Tibial artery (tissue), 4 donors: ENCODE measurements at regions not wholly inside any gene's neighbourhood (a gene's known extent, or its start where the extent isn't known, plus 50 kb on each side); places are given as distances from the start of the nearest gene placed in this dataset.

ENCODE experiments used
- DNase-seq, 2 donors: peaks; one replicate each; pipeline ENCODE4 v3.0.0-alpha.2; 2019
- H3K27ac ChIP-seq, 2 donors: fragments of 200-600 bp; sonication (generic) in 1 of 2; 1 replicate in 1 of 2; 2 replicates in 1 of 2; pipeline ENCODE4 v1.5.1; 2018 to 2019; ENCODE audit warnings: mild to moderate bottlenecking in 1 of 2
- H3K27me3 ChIP-seq, 2 donors: fragments of 200-600 bp; sonication (generic) in 1 of 2; one replicate each; pipeline versions ENCODE4 v1.5.1 to v1.6.0; 2016 to 2019
- H3K36me3 ChIP-seq, 3 donors: fragments of 200-600 bp; sonication (generic) in 2 of 3; one replicate each; pipeline ENCODE4 v1.5.1; 2016 to 2019; ENCODE audit warnings: mild to moderate bottlenecking in 2 of 3
- H3K4me1 ChIP-seq, 4 donors: fragments of 200-600 bp; sonication (generic) in 2 of 4; 1 replicate in 3 of 4; 2 replicates in 1 of 4; pipeline ENCODE4 v1.5.1; 2016 to 2019
- H3K4me3 ChIP-seq, 2 donors: fragments of 200-600 bp; sonication (generic) in 1 of 2; 1 replicate in 1 of 2; 2 replicates in 1 of 2; pipeline ENCODE4 v1.5.1; 2018 to 2019; ENCODE audit warnings: mild to moderate bottlenecking in 2 of 2
- H3K9me3 ChIP-seq, 3 donors: fragments of 200-600 bp; sonication (generic) in 1 of 3; one replicate each; pipeline ENCODE4 v1.5.1; 2016 to 2019
- intact Hi-C: fragments of 100-400 bp; cut with DNase I; formaldehyde crosslinking; loops from one replicate; pipeline ENCODE4 v1.15.0; 2023; ENCODE audit warnings: low total_unique reads
- TF ChIP-seq, protein P1 (sequence below), 2 experiments: fragments of 200-600 bp in 1 of 2; fragments of 450-650 bp in 1 of 2; IDR thresholded peaks; one replicate each; pipeline ENCODE4 v1.5.1; 2017 to 2019; ENCODE audit warnings: antibody characterized with exemption in 2 of 2, mild to moderate bottlenecking in 1 of 2, moderate library complexity in 1 of 2

DNA sequence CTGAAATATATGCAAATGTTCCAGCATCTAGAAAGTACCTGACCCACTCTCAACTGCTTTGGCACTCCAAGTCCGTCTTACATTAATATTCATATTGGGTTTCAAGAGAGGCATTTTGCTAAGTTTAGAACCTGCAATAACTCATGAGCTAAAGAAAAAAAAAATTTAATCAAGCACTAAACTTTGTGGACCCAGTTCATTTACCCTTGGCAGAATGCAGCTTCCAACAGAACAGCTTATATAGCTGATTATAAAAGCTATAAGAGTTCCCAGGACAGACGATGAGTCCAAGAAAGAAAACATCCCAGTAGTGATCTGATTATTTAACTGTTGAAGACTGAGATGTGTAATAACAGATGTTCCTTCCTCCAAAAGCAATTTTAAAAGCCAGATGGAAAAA lies 592.0 kb downstream of the KCNH5 start:
- H3K9me3 ChIP-seq = no peaks in the 10 kb centered on the region
- H3K4me1 ChIP-seq = no peaks in the 10 kb centered on the region
- H3K27me3 ChIP-seq = no peaks in the 10 kb centered on the region
- intact Hi-C loops = no loop called here
- TF ChIP-seq, protein P1, sequence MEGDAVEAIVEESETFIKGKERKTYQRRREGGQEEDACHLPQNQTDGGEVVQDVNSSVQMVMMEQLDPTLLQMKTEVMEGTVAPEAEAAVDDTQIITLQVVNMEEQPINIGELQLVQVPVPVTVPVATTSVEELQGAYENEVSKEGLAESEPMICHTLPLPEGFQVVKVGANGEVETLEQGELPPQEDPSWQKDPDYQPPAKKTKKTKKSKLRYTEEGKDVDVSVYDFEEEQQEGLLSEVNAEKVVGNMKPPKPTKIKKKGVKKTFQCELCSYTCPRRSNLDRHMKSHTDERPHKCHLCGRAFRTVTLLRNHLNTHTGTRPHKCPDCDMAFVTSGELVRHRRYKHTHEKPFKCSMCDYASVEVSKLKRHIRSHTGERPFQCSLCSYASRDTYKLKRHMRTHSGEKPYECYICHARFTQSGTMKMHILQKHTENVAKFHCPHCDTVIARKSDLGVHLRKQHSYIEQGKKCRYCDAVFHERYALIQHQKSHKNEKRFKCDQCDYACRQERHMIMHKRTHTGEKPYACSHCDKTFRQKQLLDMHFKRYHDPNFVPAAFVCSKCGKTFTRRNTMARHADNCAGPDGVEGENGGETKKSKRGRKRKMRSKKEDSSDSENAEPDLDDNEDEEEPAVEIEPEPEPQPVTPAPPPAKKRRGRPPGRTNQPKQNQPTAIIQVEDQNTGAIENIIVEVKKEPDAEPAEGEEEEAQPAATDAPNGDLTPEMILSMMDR (IDR thresholded peaks at IDR 0.05) = no peak
- DNase-seq = no peak
- H3K36me3 ChIP-seq = no peaks in the 10 kb centered on the region
- H3K27ac ChIP-seq = no peak overlapping the region
- H3K4me3 ChIP-seq = no peak overlapping the region

DNA sequence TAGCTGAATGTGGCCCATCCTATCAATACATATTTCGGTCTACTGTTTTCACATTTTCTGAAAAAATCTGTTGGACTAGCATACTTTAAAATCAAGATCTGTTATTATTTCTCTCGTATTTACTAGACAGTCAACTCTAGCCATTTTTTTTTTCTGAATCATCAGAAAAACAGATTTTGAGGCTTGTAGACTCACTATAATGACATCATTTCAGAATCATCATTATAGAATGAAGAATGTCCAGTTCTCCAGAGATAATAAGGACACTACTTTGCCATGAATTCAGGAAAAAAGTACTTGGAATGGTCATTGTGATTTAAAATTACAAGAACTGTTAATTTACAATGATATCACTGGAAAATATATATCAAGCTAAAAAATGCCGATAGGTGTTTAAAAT lies 589.8 kb downstream of the KCNH5 start:
- intact Hi-C loops = no loop called here
- Histone ChIP-seq H3K27me3 (no peaks in the 10 kb centered on the region), H3K27ac (no peak overlapping the region), H3K4me3 (no peak overlapping the region), H3K4me1 (no peaks in the 10 kb centered on the region), H3K9me3 (no peaks in the 10 kb centered on the region), H3K36me3 (no peaks in the 10 kb centered on the region)
- DNase-seq = no peak
- TF ChIP-seq, protein P1 (IDR thresholded peaks at IDR 0.05) = no peak

DNA sequence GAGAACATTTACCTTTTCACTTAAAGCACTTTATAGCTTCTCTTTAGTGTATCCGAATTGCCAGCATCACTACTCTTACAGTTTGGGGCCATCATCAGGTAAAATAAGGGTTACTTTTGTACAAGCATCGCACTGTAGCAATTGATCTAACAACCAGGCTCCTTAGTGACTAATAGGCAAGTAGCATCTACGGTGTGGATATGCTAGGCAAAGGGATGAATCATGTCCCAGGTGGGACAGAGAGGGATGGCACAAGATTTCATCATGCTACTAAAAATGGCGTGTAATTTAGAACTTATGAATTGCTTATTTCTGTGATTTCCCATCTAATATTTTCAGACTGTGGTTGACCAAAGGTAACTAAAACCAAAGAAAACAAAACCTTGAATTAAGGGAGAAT lies 582.3 kb downstream of the KCNH5 start:
- DNase-seq = no peak
- TF ChIP-seq, protein P1 (IDR thresholded peaks at IDR 0.05) = no peak
- Histone ChIP-seq H3K4me3 (no peak overlapping the region), H3K27ac (no peak overlapping the region), H3K4me1 (no peaks in the 10 kb centered on the region), H3K9me3 (no peaks in the 10 kb centered on the region), H3K36me3 (no peaks in the 10 kb centered on the region), H3K27me3 (no peaks in the 10 kb centered on the region)
- intact Hi-C loops = no loop called here

DNA sequence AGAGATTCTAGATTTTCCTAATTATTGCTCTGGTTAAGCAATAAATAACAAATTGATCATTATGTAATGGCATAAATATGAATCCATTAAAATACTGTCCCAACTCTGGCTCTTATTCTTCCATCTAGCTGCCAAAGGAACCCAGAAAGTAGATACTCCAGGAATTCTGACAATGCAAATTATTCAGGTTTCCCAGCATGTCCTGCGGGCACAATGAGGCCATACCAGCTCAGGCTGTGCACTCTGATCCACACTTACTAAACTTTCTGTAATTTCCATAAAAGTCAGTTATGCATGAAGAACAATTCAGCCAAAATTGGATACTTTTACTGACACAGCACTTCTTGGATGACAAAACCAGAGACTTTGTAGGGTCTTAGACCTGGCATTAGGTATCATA lies 576.3 kb downstream of the KCNH5 start:
- Histone ChIP-seq H3K4me1 (no peaks in the 10 kb centered on the region), H3K9me3 (no peaks in the 10 kb centered on the region), H3K27ac (no peak overlapping the region), H3K4me3 (no peak overlapping the region), H3K36me3 (no peaks in the 10 kb centered on the region), H3K27me3 (no peaks in the 10 kb centered on the region)
- DNase-seq = no peak
- intact Hi-C loops = no loop called here
- TF ChIP-seq, protein P1 (IDR thresholded peaks at IDR 0.05) = no peak

DNA sequence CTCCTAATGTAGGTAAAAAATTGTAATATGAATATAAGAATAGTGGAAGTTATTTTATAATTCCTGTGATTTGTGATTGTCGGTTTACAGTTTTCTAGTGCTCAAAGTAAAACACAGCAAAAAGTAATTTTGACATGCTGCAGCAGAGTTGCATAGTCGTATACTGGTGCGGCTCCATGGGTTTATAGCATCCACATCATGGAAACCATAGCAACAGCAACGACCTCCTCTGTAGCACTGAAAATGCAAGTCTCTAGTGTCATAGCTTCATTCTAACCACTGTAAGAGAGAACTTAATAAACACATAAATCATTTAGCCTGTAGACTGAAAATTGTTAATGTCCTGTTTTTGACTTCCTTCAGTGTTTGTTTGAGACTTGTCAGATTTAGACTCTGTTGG lies 574.3 kb downstream of the KCNH5 start:
- intact Hi-C loops = no loop called here

DNA sequence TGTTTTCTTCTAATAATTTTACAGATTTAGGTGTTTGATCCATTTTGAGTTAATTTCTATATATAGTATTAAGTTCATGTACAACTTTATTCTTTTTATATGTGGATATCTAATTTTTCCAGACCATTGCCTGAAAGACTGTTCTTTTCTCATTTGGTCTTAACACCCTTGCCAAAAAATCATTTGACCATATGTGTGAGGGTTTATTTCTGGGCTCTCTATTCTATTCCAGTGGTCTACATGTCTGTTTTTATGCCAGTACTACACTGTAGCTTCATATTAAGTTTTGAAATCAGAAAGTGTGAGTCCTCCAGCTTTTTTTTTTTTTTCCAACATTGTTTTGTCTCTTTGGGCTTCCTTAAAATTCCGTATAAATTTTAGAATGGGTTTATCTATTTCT lies 554.1 kb downstream of the KCNH5 start:
- DNase-seq = no peak
- H3K4me1 ChIP-seq = no peaks in the 10 kb centered on the region
- H3K27ac ChIP-seq = no peak overlapping the region
- no peaks in the 10 kb centered on the region for H3K27me3 ChIP-seq
- TF ChIP-seq, protein P1 (IDR thresholded peaks at IDR 0.05) = no peak
- H3K4me3 ChIP-seq = no peak overlapping the region
- H3K9me3 ChIP-seq = no peaks in the 10 kb centered on the region
- H3K36me3 ChIP-seq = no peaks in the 10 kb centered on the region
- intact Hi-C loops = no loop called here

More for the DNA sequence above, 574.3 kb downstream of the KCNH5 start:
- DNase-seq = no peak
- H3K36me3 ChIP-seq = no peaks in the 10 kb centered on the region
- H3K9me3 ChIP-seq = no peaks in the 10 kb centered on the region
- TF ChIP-seq, protein P1 (IDR thresholded peaks at IDR 0.05) = no peak
- H3K4me1 ChIP-seq = no peaks in the 10 kb centered on the region
- H3K27me3 ChIP-seq = no peaks in the 10 kb centered on the region
- no peak overlapping the region for H3K27ac ChIP-seq
- H3K4me3 ChIP-seq = no peak overlapping the region
